ENCODE measurements at regions not wholly inside any gene's neighbourhood (a gene's known extent, or its start where the extent isn't known, plus 50 kb on each side); places are given as distances from the start of the nearest gene placed in this dataset.

DNA sequence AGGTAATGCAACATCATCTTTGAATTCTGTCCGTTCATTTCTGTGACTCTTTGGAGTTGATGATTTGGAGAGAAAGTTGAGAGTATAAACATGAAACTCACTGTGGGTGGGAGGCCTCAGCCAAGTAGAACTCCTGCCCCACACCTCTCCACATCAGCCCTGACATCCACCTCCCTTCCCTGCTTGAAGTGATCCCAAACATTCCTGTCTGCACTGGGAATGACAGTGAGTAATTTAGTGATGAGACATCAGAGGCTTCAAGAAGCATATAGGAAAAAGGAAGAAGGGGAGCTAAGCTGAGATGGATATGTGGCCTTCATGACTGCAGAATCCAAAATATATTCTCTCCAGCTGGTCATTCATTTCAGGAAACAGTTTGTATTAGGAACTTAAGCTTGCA lies 151.8 kb downstream of the SPATA18 start:
- TF ChIP-seq POLR2AphosphoS5 (IDR thresholded peaks at IDR 0.05; ENCODE audit: insufficient read depth, low read depth, low read length), result no peak
- TF ChIP-seq, protein P1, sequence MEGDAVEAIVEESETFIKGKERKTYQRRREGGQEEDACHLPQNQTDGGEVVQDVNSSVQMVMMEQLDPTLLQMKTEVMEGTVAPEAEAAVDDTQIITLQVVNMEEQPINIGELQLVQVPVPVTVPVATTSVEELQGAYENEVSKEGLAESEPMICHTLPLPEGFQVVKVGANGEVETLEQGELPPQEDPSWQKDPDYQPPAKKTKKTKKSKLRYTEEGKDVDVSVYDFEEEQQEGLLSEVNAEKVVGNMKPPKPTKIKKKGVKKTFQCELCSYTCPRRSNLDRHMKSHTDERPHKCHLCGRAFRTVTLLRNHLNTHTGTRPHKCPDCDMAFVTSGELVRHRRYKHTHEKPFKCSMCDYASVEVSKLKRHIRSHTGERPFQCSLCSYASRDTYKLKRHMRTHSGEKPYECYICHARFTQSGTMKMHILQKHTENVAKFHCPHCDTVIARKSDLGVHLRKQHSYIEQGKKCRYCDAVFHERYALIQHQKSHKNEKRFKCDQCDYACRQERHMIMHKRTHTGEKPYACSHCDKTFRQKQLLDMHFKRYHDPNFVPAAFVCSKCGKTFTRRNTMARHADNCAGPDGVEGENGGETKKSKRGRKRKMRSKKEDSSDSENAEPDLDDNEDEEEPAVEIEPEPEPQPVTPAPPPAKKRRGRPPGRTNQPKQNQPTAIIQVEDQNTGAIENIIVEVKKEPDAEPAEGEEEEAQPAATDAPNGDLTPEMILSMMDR (IDR thresholded peaks at IDR 0.05; ENCODE audit: extremely low read depth in 1 of 2, insufficient read depth in 1 of 2, low read depth in 1 of 2, low read length in 2 of 2), result no peak
- TF ChIP-seq EZH2 (IDR thresholded peaks at IDR 0.05; ENCODE audit: borderline replicate concordance, low read depth, low read length, severe bottlenecking), result no peak
- TF ChIP-seq JUN (IDR thresholded peaks at IDR 0.05; ENCODE audit: borderline replicate concordance, insufficient read depth, insufficient read length, low read depth), result no peak
